Loucy (cell line): ENCODE measurements at regions not wholly inside any gene's neighbourhood (a gene's known extent, or its start where the extent isn't known, plus 50 kb on each side); places are given as distances from the start of the nearest gene placed in this dataset.

Source experiments
- H2AFZ ChIP-seq: fragments of 200-600 bp; sonication (generic); 2 replicates; pipeline ENCODE4 v1.6.0; 2016; ENCODE audit warnings: antibody characterized with exemption, mild to moderate bottlenecking, low read length, moderate library complexity
- H3F3A ChIP-seq: fragments of 200-600 bp; 2 replicates; pipeline ENCODE4 v1.6.0; 2016; ENCODE audit warnings: antibody characterized with exemption, low read depth, mild to moderate bottlenecking
- H3K27me3 ChIP-seq: fragments of 200-600 bp; sonication (generic); 2 replicates; pipeline ENCODE4 v1.6.1; 2014; ENCODE audit warnings: low read length, mild to moderate bottlenecking; ENCODE audit not compliant: insufficient read depth, poor library complexity, severe bottlenecking
- H3K36me3 ChIP-seq: fragments of 200-600 bp; sonication (generic); 2 replicates; pipeline ENCODE4 v1.6.1; 2016; ENCODE audit warnings: low read length; ENCODE audit not compliant: insufficient read depth
- H3K4me1 ChIP-seq: fragments of 200-600 bp; sonication (generic); 2 replicates; pipeline ENCODE4 v1.5.1; 2014; ENCODE audit warnings: low read length, mild to moderate bottlenecking; ENCODE audit not compliant: insufficient read depth, poor library complexity, severe bottlenecking
- H3K4me2 ChIP-seq: fragments of 200-600 bp; sonication (generic); 2 replicates; pipeline ENCODE4 v1.6.0; 2014; ENCODE audit warnings: antibody characterized with exemption, low read length, low read depth, mild to moderate bottlenecking; ENCODE audit not compliant: poor library complexity, severe bottlenecking
- H3K4me3 ChIP-seq: fragments of 200-600 bp; sonication (generic); 2 replicates; pipeline ENCODE4 v1.5.1; 2014; ENCODE audit warnings: low read length, mild to moderate bottlenecking, mixed read lengths; ENCODE audit not compliant: poor library complexity, severe bottlenecking
- H3K79me2 ChIP-seq: fragments of 200-600 bp; sonication (generic); 2 replicates; pipeline ENCODE4 v1.6.1; 2014; ENCODE audit warnings: low read length; ENCODE audit not compliant: insufficient read depth
- H3K9ac ChIP-seq: fragments of 200-600 bp; sonication (generic); 2 replicates; pipeline ENCODE4 v1.6.0; 2014; ENCODE audit warnings: mild to moderate bottlenecking, low read depth, low read length, moderate library complexity; ENCODE audit not compliant: poor library complexity, severe bottlenecking
- H3K9me2 ChIP-seq: fragments of 200-600 bp; sonication (generic); replicated peaks from 2 replicates; pipeline ENCODE4 v1.6.1; 2016; ENCODE audit warnings: low read depth, low read length, mixed read lengths
- H3K9me3 ChIP-seq: fragments of 200-600 bp; sonication (generic); 2 replicates; pipeline ENCODE4 v1.6.1; 2014; ENCODE audit warnings: mild to moderate bottlenecking, antibody characterized with exemption, low read length, low read depth; ENCODE audit not compliant: insufficient read depth
- H4K20me1 ChIP-seq: fragments of 200-600 bp; sonication (generic); 2 replicates; pipeline ENCODE4 v1.6.0; 2014; ENCODE audit warnings: antibody characterized with exemption, low read length, mild to moderate bottlenecking; ENCODE audit not compliant: insufficient read depth, poor library complexity, severe bottlenecking
- EZH2phosphoT487 ChIP-seq: fragments of 200-600 bp; IDR thresholded peaks from 2 replicates; pipeline ENCODE4 v1.6.1; 2018; ENCODE audit warnings: antibody characterized with exemption, mild to moderate bottlenecking, moderate library complexity, borderline replicate concordance
- TF ChIP-seq, protein P1 (sequence below): fragments of 200-600 bp; sonication (generic); conservative IDR thresholded peaks from 2 replicates; pipeline ENCODE4 v1.5.1; 2014; ENCODE audit warnings: mild to moderate bottlenecking, antibody characterized with exemption, low read length

DNA sequence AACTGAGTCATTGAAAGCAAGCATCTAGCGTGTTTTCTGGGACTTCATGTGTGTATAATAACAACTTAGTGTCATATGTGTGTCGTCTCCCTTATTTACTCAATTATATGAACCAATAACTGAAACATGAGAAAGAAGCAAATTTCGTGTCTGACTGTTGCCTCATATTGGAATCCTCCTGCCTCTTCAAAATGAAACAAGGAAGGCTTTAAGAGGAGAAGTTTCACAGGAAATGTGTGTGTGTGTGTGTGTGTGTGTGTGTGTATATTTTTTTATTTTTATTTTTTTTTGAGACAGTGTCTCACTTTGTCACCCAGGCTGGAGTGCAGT, 145.8 kb upstream of the SFRP2 start:
- Histone ChIP-seq H3K79me2 (no peaks in the 10 kb centered on the region), H3K4me3 (no peak overlapping the region), H2AFZ (0 out of 2 replicates have a peak overlapping the region, but pooled peaks have one; percentile 38), H3K4me1 (peaks cover 54% of the 10 kb centered on the region), H4K20me1 (no peaks in the 10 kb centered on the region), H3K4me2 (no peak overlapping the region), H3F3A (no peaks in the 10 kb centered on the region), H3K9me2 (no peaks in the 10 kb centered on the region), H3K36me3 (no peaks in the 10 kb centered on the region), H3K9ac (no peak overlapping the region), H3K27me3 (no peaks in the 10 kb centered on the region), H3K9me3 (no peaks in the 10 kb centered on the region)
- TF ChIP-seq EZH2phosphoT487: no peak
- TF ChIP-seq, protein P1, sequence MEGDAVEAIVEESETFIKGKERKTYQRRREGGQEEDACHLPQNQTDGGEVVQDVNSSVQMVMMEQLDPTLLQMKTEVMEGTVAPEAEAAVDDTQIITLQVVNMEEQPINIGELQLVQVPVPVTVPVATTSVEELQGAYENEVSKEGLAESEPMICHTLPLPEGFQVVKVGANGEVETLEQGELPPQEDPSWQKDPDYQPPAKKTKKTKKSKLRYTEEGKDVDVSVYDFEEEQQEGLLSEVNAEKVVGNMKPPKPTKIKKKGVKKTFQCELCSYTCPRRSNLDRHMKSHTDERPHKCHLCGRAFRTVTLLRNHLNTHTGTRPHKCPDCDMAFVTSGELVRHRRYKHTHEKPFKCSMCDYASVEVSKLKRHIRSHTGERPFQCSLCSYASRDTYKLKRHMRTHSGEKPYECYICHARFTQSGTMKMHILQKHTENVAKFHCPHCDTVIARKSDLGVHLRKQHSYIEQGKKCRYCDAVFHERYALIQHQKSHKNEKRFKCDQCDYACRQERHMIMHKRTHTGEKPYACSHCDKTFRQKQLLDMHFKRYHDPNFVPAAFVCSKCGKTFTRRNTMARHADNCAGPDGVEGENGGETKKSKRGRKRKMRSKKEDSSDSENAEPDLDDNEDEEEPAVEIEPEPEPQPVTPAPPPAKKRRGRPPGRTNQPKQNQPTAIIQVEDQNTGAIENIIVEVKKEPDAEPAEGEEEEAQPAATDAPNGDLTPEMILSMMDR: no peak

DNA sequence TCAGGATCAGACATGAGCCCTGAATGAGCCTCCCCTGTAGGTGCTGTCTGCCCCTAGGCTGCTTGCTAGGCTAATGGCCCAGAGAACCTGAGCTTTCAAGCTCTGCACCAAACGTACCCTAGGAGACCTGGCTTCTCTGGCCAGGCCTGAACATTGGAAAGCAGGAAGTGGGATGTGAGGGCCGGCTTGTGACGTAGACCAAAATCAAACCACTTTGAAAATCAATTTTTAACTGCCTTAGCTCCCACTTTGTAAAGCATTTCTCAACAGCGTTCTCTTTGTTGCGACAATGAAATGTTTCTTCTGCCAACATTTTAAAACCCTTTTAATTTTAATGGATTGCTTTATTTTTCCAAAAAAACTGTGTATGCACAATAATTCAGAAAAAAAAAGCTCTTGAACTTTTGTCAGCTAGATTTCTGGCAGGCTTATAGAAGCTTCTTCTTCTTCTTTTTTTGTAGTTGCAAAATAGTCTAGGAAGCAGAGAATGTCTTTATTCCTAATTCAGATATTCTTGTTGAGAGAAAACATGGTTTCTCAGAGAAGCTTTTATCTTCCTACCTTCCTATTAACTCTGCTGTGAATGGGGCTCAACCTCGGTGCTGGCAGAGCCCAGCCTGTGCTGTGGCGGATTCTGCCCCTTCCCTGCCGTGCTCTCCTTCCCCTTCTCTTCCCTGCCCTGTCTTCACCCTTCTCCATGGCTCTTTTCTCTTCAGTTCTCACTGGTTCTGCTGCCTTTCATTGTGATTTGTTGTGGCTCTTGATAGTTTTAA, 145.2 kb upstream of the SFRP2 start:
- Histone ChIP-seq H3K4me2 (no peak overlapping the region), H2AFZ (peak overlapping the region; percentile 38; the same call in 1 of the 2 replicates)
- TF ChIP-seq EZH2phosphoT487: no peak
- TF ChIP-seq, protein P1: no peak

DNA sequence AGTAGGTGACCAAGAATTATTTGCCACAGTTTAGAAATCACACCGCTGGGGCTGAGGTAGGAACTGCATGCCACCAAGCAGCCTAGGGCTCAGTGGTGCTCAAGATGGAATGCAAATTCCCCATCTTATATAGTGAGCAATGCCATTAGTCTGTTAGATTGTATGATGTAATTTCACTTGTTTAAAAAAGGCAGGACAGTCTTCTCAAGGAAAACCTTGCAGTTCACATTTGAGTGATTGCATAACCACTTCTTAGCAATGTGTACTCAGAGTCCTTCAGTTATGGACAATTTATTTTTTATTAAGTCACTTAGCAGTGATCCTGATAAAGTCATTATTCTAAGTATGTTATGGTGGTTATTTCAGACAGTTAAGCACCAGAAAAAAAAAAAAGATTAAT, 142.9 kb upstream of the SFRP2 start:
- Histone ChIP-seq H3K9ac (no peak overlapping the region), H3K4me1 (peaks cover 34% of the 10 kb centered on the region), H2AFZ (no peak overlapping the region), H3F3A (no peaks in the 10 kb centered on the region), H3K4me2 (no peak overlapping the region), H3K4me3 (no peak overlapping the region), H3K9me2 (no peaks in the 10 kb centered on the region), H3K36me3 (no peaks in the 10 kb centered on the region), H4K20me1 (no peaks in the 10 kb centered on the region), H3K79me2 (no peaks in the 10 kb centered on the region), H3K27me3 (no peaks in the 10 kb centered on the region), H3K9me3 (no peaks in the 10 kb centered on the region)
- TF ChIP-seq, protein P1: no peak
- no peak for TF ChIP-seq EZH2phosphoT487

More for the DNA sequence above, 145.2 kb upstream of the SFRP2 start:
- Histone ChIP-seq H3K79me2 (no peaks in the 10 kb centered on the region), H4K20me1 (no peaks in the 10 kb centered on the region), H3K9ac (no peak overlapping the region), H3K9me2 (no peaks in the 10 kb centered on the region), H3K36me3 (no peaks in the 10 kb centered on the region), H3F3A (no peaks in the 10 kb centered on the region), H3K27me3 (no peaks in the 10 kb centered on the region), H3K4me1 (peaks cover 49% of the 10 kb centered on the region), H3K9me3 (no peaks in the 10 kb centered on the region), H3K4me3 (no peak overlapping the region)
